DOHH2 (cell line): ENCODE measurements at regions not wholly inside any gene's neighbourhood (a gene's known extent, or its start where the extent isn't known, plus 50 kb on each side); places are given as distances from the start of the nearest gene placed in this dataset.

Source experiments
- EZH2phosphoT487 ChIP-seq: fragments of 200-600 bp; sonication (generic); IDR thresholded peaks from 2 replicates; pipeline ENCODE4 v1.6.1; 2017; ENCODE audit warnings: borderline replicate concordance, mild to moderate bottlenecking, antibody characterized with exemption, low read length, moderate library complexity, mixed read lengths
- TF ChIP-seq, protein P1 (sequence below): fragments of 200-600 bp; sonication (generic); IDR thresholded peaks from one replicate; pipeline ENCODE4 v1.5.1; 2014; ENCODE audit warnings: antibody characterized with exemption, mild to moderate bottlenecking, low read depth, low read length; ENCODE audit not compliant: poor library complexity, severe bottlenecking

DNA sequence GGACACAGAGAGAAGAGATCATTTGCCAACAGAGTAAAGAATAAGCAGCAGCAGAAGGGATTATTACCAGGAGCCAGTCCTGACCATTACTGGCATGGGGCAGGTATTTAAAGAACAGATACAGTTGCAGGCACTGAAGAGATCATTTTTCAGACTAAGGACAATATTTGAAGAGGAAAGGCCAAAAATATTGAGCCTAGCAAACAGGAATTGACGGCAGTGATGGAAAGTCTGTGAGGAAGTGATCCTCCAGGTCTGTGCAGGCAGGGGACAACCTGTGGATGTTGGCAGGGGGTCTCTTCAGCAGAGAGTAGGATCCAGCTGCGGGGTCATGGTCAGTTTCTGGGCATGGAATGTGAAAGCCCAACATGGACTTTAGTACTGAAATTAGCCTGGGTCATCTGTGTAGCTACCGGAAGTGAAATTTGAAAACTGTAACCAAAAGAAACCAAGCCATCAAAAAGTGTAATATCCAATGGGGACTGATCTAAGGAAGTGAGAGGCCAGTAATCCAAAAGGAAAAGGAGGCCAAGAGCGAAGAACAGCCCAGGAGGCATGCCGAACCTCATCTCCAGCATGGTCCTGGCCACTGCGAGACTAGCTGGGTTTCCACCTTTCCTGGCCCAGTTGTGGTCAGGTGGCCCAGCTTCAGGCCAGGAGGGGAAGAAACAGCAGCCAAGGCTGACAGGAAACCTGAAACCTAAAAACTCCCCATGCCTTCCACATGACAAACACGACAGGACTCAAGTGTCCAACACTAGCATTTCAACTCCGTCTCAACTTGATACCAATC lies 115.1 kb upstream of the TNFAIP3 start:
- no peak for TF ChIP-seq EZH2phosphoT487
- TF ChIP-seq, protein P1, sequence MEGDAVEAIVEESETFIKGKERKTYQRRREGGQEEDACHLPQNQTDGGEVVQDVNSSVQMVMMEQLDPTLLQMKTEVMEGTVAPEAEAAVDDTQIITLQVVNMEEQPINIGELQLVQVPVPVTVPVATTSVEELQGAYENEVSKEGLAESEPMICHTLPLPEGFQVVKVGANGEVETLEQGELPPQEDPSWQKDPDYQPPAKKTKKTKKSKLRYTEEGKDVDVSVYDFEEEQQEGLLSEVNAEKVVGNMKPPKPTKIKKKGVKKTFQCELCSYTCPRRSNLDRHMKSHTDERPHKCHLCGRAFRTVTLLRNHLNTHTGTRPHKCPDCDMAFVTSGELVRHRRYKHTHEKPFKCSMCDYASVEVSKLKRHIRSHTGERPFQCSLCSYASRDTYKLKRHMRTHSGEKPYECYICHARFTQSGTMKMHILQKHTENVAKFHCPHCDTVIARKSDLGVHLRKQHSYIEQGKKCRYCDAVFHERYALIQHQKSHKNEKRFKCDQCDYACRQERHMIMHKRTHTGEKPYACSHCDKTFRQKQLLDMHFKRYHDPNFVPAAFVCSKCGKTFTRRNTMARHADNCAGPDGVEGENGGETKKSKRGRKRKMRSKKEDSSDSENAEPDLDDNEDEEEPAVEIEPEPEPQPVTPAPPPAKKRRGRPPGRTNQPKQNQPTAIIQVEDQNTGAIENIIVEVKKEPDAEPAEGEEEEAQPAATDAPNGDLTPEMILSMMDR = no peak
